ENCODE measurements at regions not wholly inside any gene's neighbourhood (a gene's known extent, or its start where the extent isn't known, plus 50 kb on each side); places are given as distances from the start of the nearest gene placed in this dataset.

DNA sequence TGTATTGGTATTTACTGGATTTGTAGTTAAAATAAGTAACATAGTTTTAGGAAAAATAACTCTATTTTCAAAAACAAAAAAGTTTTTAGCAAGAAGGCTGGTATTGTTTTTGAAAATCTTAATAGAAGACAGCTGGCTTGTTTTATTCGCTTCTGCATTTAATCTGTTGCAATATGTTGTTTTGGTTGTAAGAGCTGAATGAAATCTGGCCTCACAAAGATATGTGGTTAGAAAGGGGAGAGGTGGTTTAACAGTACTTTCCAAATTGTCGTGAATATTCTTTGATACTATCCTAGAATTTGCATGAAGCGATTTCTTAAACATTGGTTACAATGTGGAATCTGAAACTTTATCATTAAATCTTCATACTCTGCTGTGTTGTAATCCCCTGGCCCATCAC lies 355.9 kb upstream of the FZD8 start:
- Histone ChIP-seq H3K27ac (no peak overlapping the region), H3K9me3 (no peaks in the 10 kb centered on the region), H3K4me1 (no peaks in the 10 kb centered on the region), H3K27me3 (no peaks in the 10 kb centered on the region), H3K36me3 (no peaks in the 10 kb centered on the region), H3K4me3 (no peak overlapping the region)
- in situ Hi-C loops (cut with MboI; ENCODE audit: low sequenced_read_pairs in 4 of 4) = no loop called here
- TF ChIP-seq POLR2A (IDR thresholded peaks at IDR 0.05) (no peak), CTCF (IDR thresholded peaks at IDR 0.05 in 4 of 5, conservative IDR thresholded peaks at IDR 0.05 in 1 of 5) (no peak)
- ATAC-seq (no peak), DNase-seq (no peak)
- intact Hi-C loops (cut with DNase I; ENCODE audit: low total_unique reads) = no loop called here

GRCh38 chr10:35995485-35995884 lies 353.4 kb upstream of the FZD8 start:
- DNase-seq (no peak), ATAC-seq (no peak)
- intact Hi-C loops (cut with DNase I; ENCODE audit: low total_unique reads) = no loop called here

DNA sequence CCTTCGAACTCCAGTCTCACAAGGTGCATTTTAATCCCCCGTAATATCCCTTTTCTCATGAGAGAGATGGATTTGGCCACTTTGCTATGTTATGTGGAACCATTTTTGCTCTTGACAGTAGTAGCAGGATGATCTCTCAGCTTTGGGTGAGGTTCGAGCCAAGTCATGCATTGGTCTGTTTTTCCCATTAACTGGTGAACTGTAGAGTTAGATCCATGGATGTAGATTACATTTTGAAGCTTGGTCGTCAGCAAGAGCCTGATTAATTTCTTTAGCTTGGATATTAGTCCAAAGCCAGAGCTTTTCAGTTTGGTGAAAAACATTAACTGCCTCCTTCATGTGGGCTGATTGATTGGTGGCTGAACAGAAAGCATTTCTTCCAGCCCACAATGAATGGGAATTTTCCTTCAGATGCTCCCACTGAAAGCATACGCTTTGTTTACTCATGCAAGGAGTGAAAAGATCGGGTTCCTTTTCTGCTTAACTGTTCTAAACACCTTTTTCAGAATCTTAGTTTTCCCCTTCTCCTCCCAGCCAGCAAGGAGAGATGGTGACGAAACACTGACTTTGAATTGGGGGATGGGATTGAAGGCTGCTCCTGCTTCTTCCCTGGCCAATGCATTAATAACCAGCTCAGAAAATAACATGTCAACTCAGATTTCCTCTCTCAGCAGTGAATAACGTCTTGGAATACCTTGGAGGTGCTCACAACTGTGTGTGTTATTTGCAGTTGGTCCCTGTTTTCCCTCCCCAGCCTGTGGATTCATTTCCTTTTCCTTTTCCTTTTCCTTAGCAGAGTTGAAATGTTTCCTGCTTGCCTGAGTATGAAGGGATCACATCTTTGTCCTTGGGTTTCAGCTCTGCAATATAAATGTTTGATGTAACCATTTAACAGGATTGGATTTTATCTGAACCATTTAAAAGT lies 351.8 kb upstream of the FZD8 start:
- Histone ChIP-seq H3K36me3 (no peaks in the 10 kb centered on the region), H3K27ac (no peak overlapping the region), H3K27me3 (no peaks in the 10 kb centered on the region), H3K4me1 (no peaks in the 10 kb centered on the region), H3K4me3 (no peak overlapping the region), H3K9me3 (no peaks in the 10 kb centered on the region)
- in situ Hi-C loops (cut with MboI; ENCODE audit: low sequenced_read_pairs in 4 of 4) = no loop called here
- DNase-seq = no peak
- intact Hi-C loops (cut with DNase I; ENCODE audit: low total_unique reads) = no loop called here
- no peak for TF ChIP-seq POLR2A (IDR thresholded peaks at IDR 0.05)
- no peak for ATAC-seq

More at GRCh38 chr10:35995485-35995884, 353.4 kb upstream of the FZD8 start:
- TF ChIP-seq POLR2A (IDR thresholded peaks at IDR 0.05) (no peak), CTCF (IDR thresholded peaks at IDR 0.05 in 4 of 5, conservative IDR thresholded peaks at IDR 0.05 in 1 of 5) (no peak)
- Histone ChIP-seq H3K4me3 (no peak overlapping the region), H3K36me3 (no peaks in the 10 kb centered on the region), H3K4me1 (no peaks in the 10 kb centered on the region), H3K9me3 (no peaks in the 10 kb centered on the region), H3K27me3 (no peaks in the 10 kb centered on the region), H3K27ac (no peak overlapping the region)
- in situ Hi-C loops (cut with MboI; ENCODE audit: low sequenced_read_pairs in 4 of 4) = no loop called here

GRCh38 chr10:35992107-35992506 lies 350.0 kb upstream of the FZD8 start:
- in situ Hi-C loops (cut with MboI; ENCODE audit: low sequenced_read_pairs in 4 of 4) (no loop called here), intact Hi-C loops (cut with DNase I; ENCODE audit: low total_unique reads) (no loop called here)
- Histone ChIP-seq H3K36me3 (no peaks in the 10 kb centered on the region), H3K9me3 (no peaks in the 10 kb centered on the region), H3K27ac (no peak overlapping the region), H3K4me1 (no peaks in the 10 kb centered on the region), H3K4me3 (no peak overlapping the region), H3K27me3 (no peaks in the 10 kb centered on the region)
- TF ChIP-seq POLR2A (IDR thresholded peaks at IDR 0.05) = no peak
- no peak for TF ChIP-seq CTCF (IDR thresholded peaks at IDR 0.05 in 4 of 5, conservative IDR thresholded peaks at IDR 0.05 in 1 of 5)
- DNase-seq = no peak
- ATAC-seq = peak in 1 of 2 donors; percentile 21

DNA sequence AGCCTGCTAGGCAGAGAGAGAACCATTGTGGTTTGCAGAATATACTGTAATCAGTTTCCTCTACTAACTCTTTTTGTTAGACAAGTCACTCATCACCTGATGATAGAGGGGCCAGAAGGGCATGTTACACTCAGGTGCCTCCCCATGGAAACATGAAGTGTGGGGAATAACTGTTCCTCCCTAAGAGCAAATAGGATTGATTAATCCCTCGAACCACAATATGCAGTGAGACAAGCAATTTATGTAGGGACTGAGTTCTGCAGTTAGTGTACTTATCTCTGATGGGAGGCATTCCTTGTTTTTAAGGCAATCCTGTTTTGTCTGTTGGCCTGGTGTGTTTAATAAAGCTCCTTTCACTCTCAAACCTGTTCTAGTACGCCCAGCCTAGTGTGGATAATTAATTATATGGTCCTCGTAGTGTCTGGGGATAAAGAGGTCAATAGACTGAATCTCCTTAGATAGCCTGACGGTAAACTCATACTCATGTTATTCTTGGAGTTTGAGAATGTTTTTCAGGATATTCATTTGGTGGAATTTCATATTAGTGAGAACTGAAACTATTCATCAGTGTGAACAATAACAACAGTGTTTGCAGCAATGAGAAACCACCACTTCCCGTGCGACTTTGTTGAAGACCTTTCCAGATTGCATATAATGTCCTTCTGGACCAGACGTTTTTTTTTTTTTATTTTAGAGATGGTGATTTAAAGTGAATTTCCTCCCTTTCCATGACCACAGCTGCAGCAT lies 344.8 kb upstream of the FZD8 start:
- intact Hi-C loops (cut with DNase I; ENCODE audit: low total_unique reads) = no loop called here
- ATAC-seq (no peak), DNase-seq (no peak)
- TF ChIP-seq CTCF (IDR thresholded peaks at IDR 0.05 in 4 of 5, conservative IDR thresholded peaks at IDR 0.05 in 1 of 5) (no peak), POLR2A (IDR thresholded peaks at IDR 0.05) (no peak)
- H3K27ac ChIP-seq = no peak overlapping the region
- H3K36me3 ChIP-seq = no peaks in the 10 kb centered on the region
- H3K4me3 ChIP-seq = no peak overlapping the region
- H3K27me3 ChIP-seq = no peaks in the 10 kb centered on the region
- in situ Hi-C loops (cut with MboI; ENCODE audit: low sequenced_read_pairs in 4 of 4) = no loop called here
- H3K4me1 ChIP-seq = no peaks in the 10 kb centered on the region
- no peaks in the 10 kb centered on the region for H3K9me3 ChIP-seq

Measured in gastrocnemius medialis (tissue), 4 donors.